ENCODE measurements at regions not wholly inside any gene's neighbourhood (a gene's known extent, or its start where the extent isn't known, plus 50 kb on each side); places are given as distances from the start of the nearest gene placed in this dataset.

DNA sequence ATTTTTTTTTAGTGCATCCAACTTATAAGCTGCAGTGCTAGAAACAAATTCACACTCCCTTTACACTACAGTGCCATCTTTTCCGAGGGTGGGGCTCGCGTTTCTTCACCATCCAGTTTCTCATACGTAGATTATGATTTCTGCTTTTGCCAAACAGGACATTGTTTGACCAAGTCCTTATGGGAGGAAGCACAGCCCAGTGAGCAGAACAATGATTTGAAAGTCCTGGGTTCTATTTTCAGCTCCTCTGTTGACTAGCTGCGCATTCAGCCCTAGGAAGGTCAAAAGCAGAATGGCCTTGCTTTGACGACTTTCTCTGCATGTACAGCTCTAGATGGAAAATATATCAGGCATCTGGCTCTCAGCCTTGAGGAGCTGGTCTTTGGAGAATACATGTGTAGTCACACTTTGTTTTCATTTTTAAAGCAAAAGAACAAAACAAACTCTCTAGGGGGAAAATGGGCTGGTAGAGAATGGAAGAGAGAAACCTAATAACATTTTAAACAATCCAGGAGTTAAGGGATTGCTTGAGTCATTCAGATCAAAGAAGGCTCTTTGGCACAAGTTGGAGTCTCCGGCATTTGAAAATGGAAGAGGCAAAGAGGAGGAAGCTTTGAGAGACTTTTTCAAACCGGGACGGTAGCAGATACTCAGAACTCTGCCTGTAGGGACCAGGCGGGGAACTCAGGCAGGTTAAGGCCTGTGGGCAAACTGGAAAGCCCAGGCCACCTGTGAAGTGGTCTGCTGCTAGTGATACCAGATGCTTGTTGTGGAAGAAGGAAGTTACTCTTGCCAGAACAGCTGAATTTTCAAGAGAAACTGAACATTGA, 257.3 kb upstream of the PLEKHG7 start:
- Histone ChIP-seq H3K27me3 (ENCODE audit: insufficient read depth) (no peaks in the 10 kb centered on the region), H3K4me3 (no peak overlapping the region), H3K4me1 (ENCODE audit: insufficient read depth) (no peaks in the 10 kb centered on the region), H3K36me3 (ENCODE audit: insufficient read depth) (no peaks in the 10 kb centered on the region), H2AFZ (no peak overlapping the region), H3K79me2 (replicated peaks; ENCODE audit: insufficient read depth) (no peaks in the 10 kb centered on the region), H3F3A (replicated peaks; ENCODE audit: low read depth) (no peaks in the 10 kb centered on the region), H3K27ac (ENCODE audit: low read depth) (no peak overlapping the region), H3K4me2 (no peak overlapping the region), H3K9me2 (ENCODE audit: insufficient read depth) (peaks cover 9% of the 10 kb centered on the region; the same call in 1 of the 2 replicates), H4K20me1 (replicated peaks; ENCODE audit: insufficient read depth) (no peaks in the 10 kb centered on the region)
- DNase-seq (ENCODE audit: low spot score), result no peak
- Mint-ChIP-seq H3K36me3 (ENCODE audit: low read depth) (no peaks in the 10 kb centered on the region), H3K9me3 (no peaks in the 10 kb centered on the region), H3K27me3 (ENCODE audit: insufficient read depth, low read depth, poor library complexity) (no peaks in the 10 kb centered on the region), H3K27ac (no peak overlapping the region), H3K4me3 (no peak overlapping the region), H3K4me1 (no peaks in the 10 kb centered on the region)
- TF ChIP-seq EZH2phosphoT487 (IDR thresholded peaks at IDR 0.05; ENCODE audit: unreplicated experiment) (no peak), STAT1 (IDR thresholded peaks at IDR 0.05; ENCODE audit: unreplicated experiment) (no peak), POLR2AphosphoS5 (IDR thresholded peaks at IDR 0.05; ENCODE audit: low read depth) (no peak), ZNF331 (CRISPR knock-in tag; IDR thresholded peaks at IDR 0.05; ENCODE audit: low read depth) (no peak), CTCF (conservative IDR thresholded peaks at IDR 0.05; ENCODE audit: low read depth in 2 of 2) (no peak), EZH2 (IDR thresholded peaks at IDR 0.05; ENCODE audit: low read depth, unreplicated experiment) (no peak), CREB1 (CRISPR knock-in tag; IDR thresholded peaks at IDR 0.05; ENCODE audit: low read depth) (no peak), ZNF114 (CRISPR knock-in tag; IDR thresholded peaks at IDR 0.05) (no peak), ETS1 (IDR thresholded peaks at IDR 0.05) (no peak), NANOG (IDR thresholded peaks at IDR 0.05; ENCODE audit: borderline replicate concordance) (no peak), JUNB (IDR thresholded peaks at IDR 0.05; ENCODE audit: unreplicated experiment) (no peak)
- TF ChIP-seq, protein P1, sequence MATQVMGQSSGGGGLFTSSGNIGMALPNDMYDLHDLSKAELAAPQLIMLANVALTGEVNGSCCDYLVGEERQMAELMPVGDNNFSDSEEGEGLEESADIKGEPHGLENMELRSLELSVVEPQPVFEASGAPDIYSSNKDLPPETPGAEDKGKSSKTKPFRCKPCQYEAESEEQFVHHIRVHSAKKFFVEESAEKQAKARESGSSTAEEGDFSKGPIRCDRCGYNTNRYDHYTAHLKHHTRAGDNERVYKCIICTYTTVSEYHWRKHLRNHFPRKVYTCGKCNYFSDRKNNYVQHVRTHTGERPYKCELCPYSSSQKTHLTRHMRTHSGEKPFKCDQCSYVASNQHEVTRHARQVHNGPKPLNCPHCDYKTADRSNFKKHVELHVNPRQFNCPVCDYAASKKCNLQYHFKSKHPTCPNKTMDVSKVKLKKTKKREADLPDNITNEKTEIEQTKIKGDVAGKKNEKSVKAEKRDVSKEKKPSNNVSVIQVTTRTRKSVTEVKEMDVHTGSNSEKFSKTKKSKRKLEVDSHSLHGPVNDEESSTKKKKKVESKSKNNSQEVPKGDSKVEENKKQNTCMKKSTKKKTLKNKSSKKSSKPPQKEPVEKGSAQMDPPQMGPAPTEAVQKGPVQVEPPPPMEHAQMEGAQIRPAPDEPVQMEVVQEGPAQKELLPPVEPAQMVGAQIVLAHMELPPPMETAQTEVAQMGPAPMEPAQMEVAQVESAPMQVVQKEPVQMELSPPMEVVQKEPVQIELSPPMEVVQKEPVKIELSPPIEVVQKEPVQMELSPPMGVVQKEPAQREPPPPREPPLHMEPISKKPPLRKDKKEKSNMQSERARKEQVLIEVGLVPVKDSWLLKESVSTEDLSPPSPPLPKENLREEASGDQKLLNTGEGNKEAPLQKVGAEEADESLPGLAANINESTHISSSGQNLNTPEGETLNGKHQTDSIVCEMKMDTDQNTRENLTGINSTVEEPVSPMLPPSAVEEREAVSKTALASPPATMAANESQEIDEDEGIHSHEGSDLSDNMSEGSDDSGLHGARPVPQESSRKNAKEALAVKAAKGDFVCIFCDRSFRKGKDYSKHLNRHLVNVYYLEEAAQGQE (IDR thresholded peaks at IDR 0.05; ENCODE audit: unreplicated experiment), result no peak
- TF ChIP-seq, protein P2, sequence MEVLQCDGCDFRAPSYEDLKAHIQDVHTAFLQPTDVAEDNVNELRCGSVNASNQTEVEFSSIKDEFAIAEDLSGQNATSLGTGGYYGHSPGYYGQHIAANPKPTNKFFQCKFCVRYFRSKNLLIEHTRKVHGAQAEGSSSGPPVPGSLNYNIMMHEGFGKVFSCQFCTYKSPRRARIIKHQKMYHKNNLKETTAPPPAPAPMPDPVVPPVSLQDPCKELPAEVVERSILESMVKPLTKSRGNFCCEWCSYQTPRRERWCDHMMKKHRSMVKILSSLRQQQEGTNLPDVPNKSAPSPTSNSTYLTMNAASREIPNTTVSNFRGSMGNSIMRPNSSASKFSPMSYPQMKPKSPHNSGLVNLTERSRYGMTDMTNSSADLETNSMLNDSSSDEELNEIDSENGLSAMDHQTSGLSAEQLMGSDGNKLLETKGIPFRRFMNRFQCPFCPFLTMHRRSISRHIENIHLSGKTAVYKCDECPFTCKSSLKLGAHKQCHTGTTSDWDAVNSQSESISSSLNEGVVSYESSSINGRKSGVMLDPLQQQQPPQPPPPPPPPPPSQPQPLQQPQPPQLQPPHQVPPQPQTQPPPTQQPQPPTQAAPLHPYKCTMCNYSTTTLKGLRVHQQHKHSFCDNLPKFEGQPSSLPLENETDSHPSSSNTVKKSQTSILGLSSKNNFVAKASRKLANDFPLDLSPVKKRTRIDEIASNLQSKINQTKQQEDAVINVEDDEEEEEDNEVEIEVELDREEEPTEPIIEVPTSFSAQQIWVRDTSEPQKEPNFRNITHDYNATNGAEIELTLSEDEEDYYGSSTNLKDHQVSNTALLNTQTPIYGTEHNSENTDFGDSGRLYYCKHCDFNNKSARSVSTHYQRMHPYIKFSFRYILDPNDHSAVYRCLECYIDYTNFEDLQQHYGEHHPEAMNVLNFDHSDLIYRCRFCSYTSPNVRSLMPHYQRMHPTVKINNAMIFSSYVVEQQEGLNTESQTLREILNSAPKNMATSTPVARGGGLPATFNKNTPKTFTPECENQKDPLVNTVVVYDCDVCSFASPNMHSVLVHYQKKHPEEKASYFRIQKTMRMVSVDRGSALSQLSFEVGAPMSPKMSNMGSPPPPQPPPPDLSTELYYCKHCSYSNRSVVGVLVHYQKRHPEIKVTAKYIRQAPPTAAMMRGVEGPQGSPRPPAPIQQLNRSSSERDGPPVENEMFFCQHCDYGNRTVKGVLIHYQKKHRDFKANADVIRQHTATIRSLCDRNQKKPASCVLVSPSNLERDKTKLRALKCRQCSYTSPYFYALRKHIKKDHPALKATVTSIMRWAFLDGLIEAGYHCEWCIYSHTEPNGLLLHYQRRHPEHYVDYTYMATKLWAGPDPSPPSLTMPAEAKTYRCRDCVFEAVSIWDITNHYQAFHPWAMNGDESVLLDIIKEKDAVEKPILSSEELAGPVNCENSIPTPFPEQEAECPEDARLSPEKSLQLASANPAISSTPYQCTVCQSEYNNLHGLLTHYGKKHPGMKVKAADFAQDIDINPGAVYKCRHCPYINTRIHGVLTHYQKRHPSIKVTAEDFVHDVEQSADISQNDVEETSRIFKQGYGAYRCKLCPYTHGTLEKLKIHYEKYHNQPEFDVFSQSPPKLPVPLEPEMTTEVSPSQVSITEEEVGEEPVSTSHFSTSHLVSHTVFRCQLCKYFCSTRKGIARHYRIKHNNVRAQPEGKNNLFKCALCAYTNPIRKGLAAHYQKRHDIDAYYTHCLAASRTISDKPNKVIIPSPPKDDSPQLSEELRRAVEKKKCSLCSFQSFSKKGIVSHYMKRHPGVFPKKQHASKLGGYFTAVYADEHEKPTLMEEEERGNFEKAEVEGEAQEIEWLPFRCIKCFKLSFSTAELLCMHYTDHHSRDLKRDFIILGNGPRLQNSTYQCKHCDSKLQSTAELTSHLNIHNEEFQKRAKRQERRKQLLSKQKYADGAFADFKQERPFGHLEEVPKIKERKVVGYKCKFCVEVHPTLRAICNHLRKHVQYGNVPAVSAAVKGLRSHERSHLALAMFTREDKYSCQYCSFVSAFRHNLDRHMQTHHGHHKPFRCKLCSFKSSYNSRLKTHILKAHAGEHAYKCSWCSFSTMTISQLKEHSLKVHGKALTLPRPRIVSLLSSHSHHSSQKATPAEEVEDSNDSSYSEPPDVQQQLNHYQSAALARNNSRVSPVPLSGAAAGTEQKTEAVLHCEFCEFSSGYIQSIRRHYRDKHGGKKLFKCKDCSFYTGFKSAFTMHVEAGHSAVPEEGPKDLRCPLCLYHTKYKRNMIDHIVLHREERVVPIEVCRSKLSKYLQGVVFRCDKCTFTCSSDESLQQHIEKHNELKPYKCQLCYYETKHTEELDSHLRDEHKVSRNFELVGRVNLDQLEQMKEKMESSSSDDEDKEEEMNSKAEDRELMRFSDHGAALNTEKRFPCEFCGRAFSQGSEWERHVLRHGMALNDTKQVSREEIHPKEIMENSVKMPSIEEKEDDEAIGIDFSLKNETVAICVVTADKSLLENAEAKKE (CRISPR knock-in tag; IDR thresholded peaks at IDR 0.05), result no peak
- no peak for ATAC-seq

All from GM23338 (cell line).